Activated T-helper 2 cell treated with anti-CD3 and anti-CD28 coated beads, Interferon-gamma antibody, Interleukin-2, Interleukin-4, amounts not matched to agents 10 μg/mL and 5 μg/mL and 100 μg/mL, durations not matched to agents 14 hours and 24 hours and 36 hours (primary cell): ENCODE measurements at regions not wholly inside any gene's neighbourhood (a gene's known extent, or its start where the extent isn't known, plus 50 kb on each side); places are given as distances from the start of the nearest gene placed in this dataset.

Experiments used
- DNase-seq: peaks from one replicate; pipeline ENCODE4 v3.0.0; 2021; ENCODE audit warnings: low spot score
- H3K27ac Mint-ChIP-seq: one replicate; pipeline ENCODE4 v1.8.0; 2021; ENCODE audit warnings: mixed read lengths
- H3K27me3 Mint-ChIP-seq: one replicate; pipeline ENCODE4 v1.8.0; 2021; ENCODE audit warnings: low read depth, mixed read lengths
- H3K36me3 Mint-ChIP-seq: one replicate; pipeline ENCODE4 v1.8.0; 2021; ENCODE audit warnings: low read depth, mixed read lengths
- H3K4me1 Mint-ChIP-seq: one replicate; pipeline ENCODE4 v1.8.0; 2021; ENCODE audit warnings: low read depth, mixed read lengths
- H3K4me3 Mint-ChIP-seq: one replicate; pipeline ENCODE4 v1.8.0; 2021; ENCODE audit warnings: low read depth, mild to moderate bottlenecking, moderate library complexity, mixed read lengths
- H3K9me3 Mint-ChIP-seq: one replicate; pipeline ENCODE4 v1.8.0; 2021; ENCODE audit warnings: mixed read lengths
- intact Hi-C: fragments of 100-400 bp; cut with micrococcal nuclease; formaldehyde crosslinking; loops from one replicate; pipeline ENCODE4 v1.15.1; 2023

GRCh38 chr10:64486149-64486548, 964.9 kb downstream of the REEP3 start:
- Mint-ChIP-seq H3K9me3 (peaks cover 4% of the 10 kb centered on the region), H3K4me1 (no peaks in the 10 kb centered on the region)

GRCh38 chr10:64486901-64487300, 965.7 kb downstream of the REEP3 start:
- DNase-seq = no peak
- Mint-ChIP-seq H3K27me3 (no peaks in the 10 kb centered on the region), H3K27ac (no peak overlapping the region), H3K9me3 (peaks cover 4% of the 10 kb centered on the region), H3K4me1 (no peaks in the 10 kb centered on the region), H3K4me3 (no peak overlapping the region), H3K36me3 (no peaks in the 10 kb centered on the region)
- intact Hi-C loops = no loop called here

More at GRCh38 chr10:64486149-64486548, 964.9 kb downstream of the REEP3 start:
- Mint-ChIP-seq H3K27ac (no peak overlapping the region), H3K4me3 (no peak overlapping the region), H3K27me3 (no peaks in the 10 kb centered on the region), H3K36me3 (no peaks in the 10 kb centered on the region)
- intact Hi-C loops = no loop called here
- no peak for DNase-seq

GRCh38 chr10:64494901-64495300, 973.7 kb downstream of the REEP3 start:
- Mint-ChIP-seq H3K4me1 (no peaks in the 10 kb centered on the region), H3K4me3 (no peak overlapping the region), H3K36me3 (no peaks in the 10 kb centered on the region), H3K9me3 (peaks cover 11% of the 10 kb centered on the region), H3K27me3 (no peaks in the 10 kb centered on the region), H3K27ac (no peak overlapping the region)
- intact Hi-C loops = no loop called here
- DNase-seq = no peak

- H3K4me1 Mint-ChIP-seq = no peaks in the 10 kb centered on the region
- H3K36me3 Mint-ChIP-seq = no peaks in the 10 kb centered on the region
- intact Hi-C loops = no loop called here
Measured at GRCh38 chr10:64497306-64497705, 976.1 kb downstream of the REEP3 start.

DNA sequence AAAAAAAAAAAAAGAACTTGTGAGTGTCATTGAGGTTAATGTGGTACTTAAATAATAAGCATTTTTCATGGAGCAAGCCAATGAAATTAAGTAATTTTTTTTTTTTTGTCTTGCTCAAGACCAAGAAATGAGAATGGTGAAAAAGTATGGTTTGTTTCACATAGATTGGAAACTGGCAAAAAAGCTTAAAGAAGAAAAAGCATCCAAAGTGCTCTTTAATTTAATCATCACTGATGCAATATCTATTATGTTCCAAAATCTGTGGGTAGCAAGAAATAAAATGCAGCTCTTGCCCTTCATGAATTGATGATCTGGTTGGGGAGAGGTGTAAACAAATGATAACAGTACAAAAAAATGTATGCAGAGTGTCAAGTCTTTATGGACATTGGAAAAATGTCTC, 980.6 kb downstream of the REEP3 start:
- Mint-ChIP-seq H3K27ac (no peak overlapping the region), H3K36me3 (no peaks in the 10 kb centered on the region), H3K4me3 (no peak overlapping the region), H3K4me1 (no peaks in the 10 kb centered on the region), H3K9me3 (peaks cover 15% of the 10 kb centered on the region), H3K27me3 (no peaks in the 10 kb centered on the region)
- DNase-seq = no peak
- intact Hi-C loops = no loop called here

More at GRCh38 chr10:64497306-64497705, 976.1 kb downstream of the REEP3 start:
- H3K27ac Mint-ChIP-seq = no peak overlapping the region
- DNase-seq = no peak
- no peaks in the 10 kb centered on the region for H3K27me3 Mint-ChIP-seq
- H3K9me3 Mint-ChIP-seq = peaks cover 15% of the 10 kb centered on the region
- H3K4me3 Mint-ChIP-seq = no peak overlapping the region

DNA sequence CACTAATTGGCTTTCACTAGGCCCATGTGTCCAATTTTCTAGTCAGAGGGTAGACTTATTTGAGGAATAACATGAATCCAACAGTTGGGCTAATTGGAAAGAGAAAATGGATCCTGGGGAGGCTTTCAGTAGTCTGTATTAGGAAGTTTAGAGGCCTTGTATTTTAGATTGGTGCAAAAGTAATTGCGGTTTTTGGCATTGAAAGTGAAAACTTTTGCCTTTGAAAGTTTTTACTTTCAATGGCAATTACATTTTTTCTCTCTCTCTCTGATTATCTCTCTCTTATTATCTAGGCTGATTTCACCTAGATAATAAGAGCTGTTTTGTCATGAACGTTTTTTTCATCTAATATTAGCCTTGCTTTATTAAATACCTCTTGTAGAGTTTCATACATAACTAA, 981.7 kb downstream of the REEP3 start:
- intact Hi-C loops = no loop called here
- no peak overlapping the region for H3K27ac Mint-ChIP-seq
- H3K4me1 Mint-ChIP-seq = no peaks in the 10 kb centered on the region
- DNase-seq = no peak
- no peak overlapping the region for H3K4me3 Mint-ChIP-seq
- peaks cover 11% of the 10 kb centered on the region for H3K9me3 Mint-ChIP-seq
- H3K27me3 Mint-ChIP-seq = no peaks in the 10 kb centered on the region
- no peaks in the 10 kb centered on the region for H3K36me3 Mint-ChIP-seq

DNA sequence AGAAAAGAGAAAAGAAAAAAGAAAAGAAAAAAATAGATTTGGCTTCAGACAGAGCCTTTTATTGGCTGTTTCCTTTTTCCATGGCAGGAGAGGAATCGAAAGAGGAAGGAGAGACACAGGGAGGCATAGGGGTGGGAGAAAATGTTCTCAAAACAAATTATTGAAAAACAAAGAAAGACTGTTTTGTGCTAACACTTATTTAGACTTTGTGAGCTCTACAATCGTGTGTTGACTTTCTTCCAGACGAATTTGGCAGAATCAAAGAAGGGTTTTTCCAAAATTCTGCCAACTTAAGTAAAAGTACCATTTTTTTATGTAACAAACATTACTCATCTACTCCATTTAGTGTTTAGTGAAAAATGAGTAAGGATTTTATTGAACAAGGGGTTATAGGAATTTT, 982.2 kb downstream of the REEP3 start:
- Mint-ChIP-seq H3K4me3 (no peak overlapping the region), H3K9me3 (peaks cover 6% of the 10 kb centered on the region), H3K27me3 (no peaks in the 10 kb centered on the region), H3K27ac (no peak overlapping the region), H3K36me3 (no peaks in the 10 kb centered on the region), H3K4me1 (no peaks in the 10 kb centered on the region)
- DNase-seq = no peak
- intact Hi-C loops = no loop called here

DNA sequence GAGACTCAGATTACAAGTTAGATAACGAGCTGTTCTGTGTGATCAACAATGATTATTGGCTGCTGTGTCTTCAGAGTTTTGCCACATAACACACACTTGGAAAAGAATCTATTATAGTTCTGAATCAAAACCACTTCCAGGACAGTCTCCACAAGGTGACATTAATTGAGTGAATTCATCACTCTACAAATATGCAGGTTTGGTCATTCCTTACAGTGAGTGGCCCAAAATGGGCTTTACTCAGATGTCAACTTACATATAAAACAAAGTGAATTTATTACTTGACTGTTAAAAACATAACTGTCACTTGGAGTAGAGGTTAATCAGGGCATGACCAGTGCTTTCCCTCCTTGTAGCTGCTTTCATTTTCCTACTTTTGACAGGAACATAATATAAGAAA, 984.3 kb downstream of the REEP3 start:
- no peak for DNase-seq
- intact Hi-C loops = no loop called here
- Mint-ChIP-seq H3K27me3 (no peaks in the 10 kb centered on the region), H3K4me3 (no peak overlapping the region), H3K36me3 (no peaks in the 10 kb centered on the region), H3K4me1 (no peaks in the 10 kb centered on the region), H3K27ac (no peak overlapping the region), H3K9me3 (peaks cover 4% of the 10 kb centered on the region)

- Mint-ChIP-seq H3K27ac (no peak overlapping the region), H3K36me3 (no peaks in the 10 kb centered on the region), H3K4me1 (no peaks in the 10 kb centered on the region), H3K9me3 (peaks cover 2% of the 10 kb centered on the region), H3K4me3 (no peak overlapping the region), H3K27me3 (no peaks in the 10 kb centered on the region)
- intact Hi-C loops = no loop called here
- DNase-seq = no peak
Measured at GRCh38 chr10:64506963-64507362, 985.8 kb downstream of the REEP3 start.

GRCh38 chr10:64507651-64508028, 986.4 kb downstream of the REEP3 start:
- Mint-ChIP-seq H3K27ac (no peak overlapping the region), H3K4me3 (no peak overlapping the region), H3K9me3 (no peaks in the 10 kb centered on the region), H3K36me3 (no peaks in the 10 kb centered on the region), H3K4me1 (no peaks in the 10 kb centered on the region), H3K27me3 (no peaks in the 10 kb centered on the region)
- no peak for DNase-seq
- intact Hi-C loops = no loop called here

- Mint-ChIP-seq H3K9me3 (no peaks in the 10 kb centered on the region), H3K27ac (no peak overlapping the region), H3K4me3 (no peak overlapping the region), H3K36me3 (no peaks in the 10 kb centered on the region), H3K27me3 (no peaks in the 10 kb centered on the region), H3K4me1 (no peaks in the 10 kb centered on the region)
- DNase-seq = no peak
- intact Hi-C loops = no loop called here
Measured at GRCh38 chr10:64508029-64508661, 986.9 kb downstream of the REEP3 start.

GRCh38 chr10:64515970-64516699, 994.9 kb downstream of the REEP3 start:
- Mint-ChIP-seq H3K27me3 (no peaks in the 10 kb centered on the region), H3K4me1 (no peaks in the 10 kb centered on the region), H3K27ac (no peak overlapping the region), H3K9me3 (no peaks in the 10 kb centered on the region), H3K4me3 (no peak overlapping the region), H3K36me3 (no peaks in the 10 kb centered on the region)
- no peak for DNase-seq
- intact Hi-C loops = no loop called here

GRCh38 chr10:64518456-64518855, 997.3 kb downstream of the REEP3 start:
- DNase-seq = no peak
- no peaks in the 10 kb centered on the region for H3K36me3 Mint-ChIP-seq
- no peaks in the 10 kb centered on the region for H3K27me3 Mint-ChIP-seq
- intact Hi-C loops = no loop called here
- no peak overlapping the region for H3K27ac Mint-ChIP-seq
- H3K9me3 Mint-ChIP-seq = no peaks in the 10 kb centered on the region
- H3K4me3 Mint-ChIP-seq = no peak overlapping the region
- no peaks in the 10 kb centered on the region for H3K4me1 Mint-ChIP-seq
